KMS-11 (cell line): ENCODE measurements at regions not wholly inside any gene's neighbourhood (a gene's known extent, or its start where the extent isn't known, plus 50 kb on each side); places are given as distances from the start of the nearest gene placed in this dataset.

Source experiments
- H2AFZ ChIP-seq: fragments of 200-600 bp; sonication (generic); 2 replicates; pipeline ENCODE4 v1.6.1; 2016; ENCODE audit warnings: antibody characterized with exemption, mixed run types, low read depth
- H3K27ac ChIP-seq: fragments of 200-600 bp; sonication (generic); 2 replicates; pipeline ENCODE4 v1.6.1; 2016; ENCODE audit warnings: mild to moderate bottlenecking, mixed run types
- H3K27me3 ChIP-seq: fragments of 200-600 bp; sonication (generic); 2 replicates; pipeline ENCODE4 v1.6.1; 2017; ENCODE audit warnings: mild to moderate bottlenecking, low read depth, mixed run types, moderate library complexity; ENCODE audit not compliant: insufficient read depth
- H3K36me3 ChIP-seq: fragments of 200-600 bp; sonication (generic); 2 replicates; pipeline ENCODE4 v1.6.1; 2017; ENCODE audit warnings: mild to moderate bottlenecking, mixed run types; ENCODE audit not compliant: insufficient read depth
- H3K4me1 ChIP-seq: fragments of 200-600 bp; sonication (generic); 2 replicates; pipeline ENCODE4 v1.6.1; 2016; ENCODE audit warnings: mild to moderate bottlenecking, low read depth, mixed run types; ENCODE audit not compliant: poor library complexity, severe bottlenecking
- H3K4me2 ChIP-seq: fragments of 200-600 bp; sonication (generic); 2 replicates; pipeline ENCODE4 v1.7.0; 2016; ENCODE audit warnings: mild to moderate bottlenecking, mixed run types
- H3K4me3 ChIP-seq: fragments of 200-600 bp; sonication (generic); IDR thresholded peaks from 2 replicates; pipeline ENCODE4 v1.6.1; 2017; ENCODE audit warnings: low read depth, low read length, mixed read lengths; ENCODE audit not compliant: insufficient read depth
- H3K79me2 ChIP-seq: fragments of 200-600 bp; sonication (generic); 2 replicates; pipeline ENCODE4 v1.6.1; 2016; ENCODE audit warnings: low read depth, mixed run types; ENCODE audit not compliant: insufficient read depth
- H3K9ac ChIP-seq: fragments of 200-600 bp; sonication (generic); 2 replicates; pipeline ENCODE4 v1.6.1; 2016; ENCODE audit warnings: mild to moderate bottlenecking, mixed run types
- H4K20me1 ChIP-seq: fragments of 200-600 bp; sonication (generic); 2 replicates; pipeline ENCODE4 v1.6.1; 2016; ENCODE audit warnings: mild to moderate bottlenecking, mixed run types; ENCODE audit not compliant: insufficient read depth
- CTCF ChIP-seq: fragments of 200-600 bp; sonication (generic); conservative IDR thresholded peaks from 2 replicates; pipeline ENCODE4 v1.6.1; 2017; ENCODE audit warnings: low read depth, mild to moderate bottlenecking, antibody characterized with exemption, low read length, moderate library complexity, mixed read lengths

GRCh38 chr2:184336688-184337087, 261.6 kb upstream of the ZNF804A start:
- TF ChIP-seq CTCF: no peak
- H3K36me3 ChIP-seq: no peaks in the 10 kb centered on the region
- no peak overlapping the region for H3K4me2 ChIP-seq
- no peaks in the 10 kb centered on the region for H3K79me2 ChIP-seq
- no peak overlapping the region for H2AFZ ChIP-seq
- no peaks in the 10 kb centered on the region for H3K4me1 ChIP-seq
- no peaks in the 10 kb centered on the region for H3K27me3 ChIP-seq
- no peak overlapping the region for H3K9ac ChIP-seq
- no peaks in the 10 kb centered on the region for H4K20me1 ChIP-seq
- H3K4me3 ChIP-seq: no peak overlapping the region
- no peak overlapping the region for H3K27ac ChIP-seq

- no peaks in the 10 kb centered on the region for H3K4me1 ChIP-seq
- no peaks in the 10 kb centered on the region for H3K27me3 ChIP-seq
- no peak for TF ChIP-seq CTCF
- no peak overlapping the region for H3K9ac ChIP-seq
- H2AFZ ChIP-seq: no peak overlapping the region
- H3K36me3 ChIP-seq: no peaks in the 10 kb centered on the region
- no peaks in the 10 kb centered on the region for H3K79me2 ChIP-seq
- no peak overlapping the region for H3K4me2 ChIP-seq
- H4K20me1 ChIP-seq: no peaks in the 10 kb centered on the region
- no peak overlapping the region for H3K27ac ChIP-seq
- H3K4me3 ChIP-seq: no peak overlapping the region
Observed at GRCh38 chr2:184338771-184339170, 259.6 kb upstream of the ZNF804A start.

- no peak overlapping the region for H3K4me2 ChIP-seq
- no peak overlapping the region for H3K9ac ChIP-seq
- TF ChIP-seq CTCF: no peak
- no peaks in the 10 kb centered on the region for H3K79me2 ChIP-seq
- H4K20me1 ChIP-seq: no peaks in the 10 kb centered on the region
- no peaks in the 10 kb centered on the region for H3K4me1 ChIP-seq
- no peaks in the 10 kb centered on the region for H3K27me3 ChIP-seq
- no peak overlapping the region for H2AFZ ChIP-seq
- no peak overlapping the region for H3K27ac ChIP-seq
- no peaks in the 10 kb centered on the region for H3K36me3 ChIP-seq
- H3K4me3 ChIP-seq: no peak overlapping the region
Observed at GRCh38 chr2:184339966-184340365, 258.4 kb upstream of the ZNF804A start.

GRCh38 chr2:184346338-184346862, 251.9 kb upstream of the ZNF804A start:
- H3K4me3 ChIP-seq: no peak overlapping the region
- no peaks in the 10 kb centered on the region for H3K27me3 ChIP-seq
- no peaks in the 10 kb centered on the region for H3K79me2 ChIP-seq
- no peaks in the 10 kb centered on the region for H3K36me3 ChIP-seq
- no peak overlapping the region for H3K9ac ChIP-seq
- no peak overlapping the region for H3K4me2 ChIP-seq
- H4K20me1 ChIP-seq: no peaks in the 10 kb centered on the region
- TF ChIP-seq CTCF: no peak
- H3K27ac ChIP-seq: no peak overlapping the region
- no peak overlapping the region for H2AFZ ChIP-seq
- H3K4me1 ChIP-seq: peaks cover 9% of the 10 kb centered on the region
